ENCODE measurements at regions not wholly inside any gene's neighbourhood (a gene's known extent, or its start where the extent isn't known, plus 50 kb on each side); places are given as distances from the start of the nearest gene placed in this dataset.
A peak's percentile ranks its signal among the peaks of the same experiment; 100 is the strongest.

DNA sequence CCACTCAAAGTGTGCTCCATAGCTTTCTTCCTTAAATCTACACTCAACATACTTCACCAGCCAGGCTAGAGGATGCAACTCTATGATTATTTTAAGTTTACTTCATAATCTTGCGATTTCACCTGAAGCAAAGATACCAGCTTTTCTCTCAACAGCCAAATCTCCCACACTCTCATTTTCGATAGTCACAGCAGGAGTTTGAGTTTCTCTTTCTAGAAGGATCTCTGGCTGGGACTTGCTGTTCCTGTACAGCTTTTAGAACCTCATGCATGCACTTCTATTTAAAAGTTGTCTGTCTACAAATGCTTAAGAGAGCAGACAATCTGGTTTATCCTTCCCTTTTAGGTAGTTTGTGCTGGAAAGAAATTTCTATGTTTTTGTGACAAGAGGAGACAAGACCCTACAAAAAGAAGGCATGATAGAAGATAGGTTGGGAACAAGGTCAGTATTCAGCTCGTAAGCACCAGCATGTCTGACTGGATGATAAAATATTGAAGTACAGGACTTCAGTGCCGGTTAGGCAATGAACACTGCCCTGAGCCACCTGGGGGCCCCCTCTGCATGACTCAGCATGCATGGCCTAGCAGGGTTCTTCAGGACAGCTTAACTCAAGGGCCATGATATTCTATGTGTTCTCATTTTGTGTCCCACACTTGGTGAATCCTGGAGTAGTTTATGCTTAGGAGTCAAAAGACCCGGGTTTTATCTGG, 65.6 kb downstream of the ATXN3L start:
- Histone ChIP-seq H3F3A (replicated peaks; ENCODE audit: insufficient read depth) (peaks cover 20% of the 10 kb centered on the region), H3K9me2 (no peaks in the 10 kb centered on the region), H3K9ac (no peak overlapping the region), H3K36me3 (replicated peaks in 1 of 2; ENCODE audit: control insufficient read depth in 1 of 2, insufficient read depth in 2 of 2, low read length in 1 of 2) (peaks cover 0 to 5% of the 10 kb centered on the region in 2 experiments), H3K4me1 (ENCODE audit: control insufficient read depth in 1 of 2, insufficient read depth in 2 of 2, low read depth in 1 of 2, low read length in 1 of 2) (no peaks in the 10 kb centered on the region; a peak in 2 of 4 replicates), H3K9me3 (no peaks in the 10 kb centered on the region), H2AFZ (ENCODE audit: low read depth) (no peak overlapping the region), H3K27ac (ENCODE audit: low read depth in 2 of 2, low read length in 1 of 2) (peak overlapping the region in 1 of 2 experiments; percentile 52; a peak in 2 of 4 replicates), H3K4me2 (no peak overlapping the region), H3K79me2 (ENCODE audit: insufficient read depth) (no peaks in the 10 kb centered on the region), H4K20me1 (ENCODE audit: insufficient read depth) (no peaks in the 10 kb centered on the region), H3K27me3 (ENCODE audit: insufficient read depth) (no peaks in the 10 kb centered on the region), H3K4me3 (ENCODE audit: low read depth in 2 of 2, low read length in 1 of 2) (no peak overlapping the region)
- ChIA-PET CTCF (interaction anchor here (1.6 to 1.8 kb wide), 2 partner anchors 48 to 308 kb away, joined by 3 to 6 read pairs; no protein-coding TSS in a partner anchor), POLR2A (no interaction called here)
- TF ChIP-seq, protein P1, sequence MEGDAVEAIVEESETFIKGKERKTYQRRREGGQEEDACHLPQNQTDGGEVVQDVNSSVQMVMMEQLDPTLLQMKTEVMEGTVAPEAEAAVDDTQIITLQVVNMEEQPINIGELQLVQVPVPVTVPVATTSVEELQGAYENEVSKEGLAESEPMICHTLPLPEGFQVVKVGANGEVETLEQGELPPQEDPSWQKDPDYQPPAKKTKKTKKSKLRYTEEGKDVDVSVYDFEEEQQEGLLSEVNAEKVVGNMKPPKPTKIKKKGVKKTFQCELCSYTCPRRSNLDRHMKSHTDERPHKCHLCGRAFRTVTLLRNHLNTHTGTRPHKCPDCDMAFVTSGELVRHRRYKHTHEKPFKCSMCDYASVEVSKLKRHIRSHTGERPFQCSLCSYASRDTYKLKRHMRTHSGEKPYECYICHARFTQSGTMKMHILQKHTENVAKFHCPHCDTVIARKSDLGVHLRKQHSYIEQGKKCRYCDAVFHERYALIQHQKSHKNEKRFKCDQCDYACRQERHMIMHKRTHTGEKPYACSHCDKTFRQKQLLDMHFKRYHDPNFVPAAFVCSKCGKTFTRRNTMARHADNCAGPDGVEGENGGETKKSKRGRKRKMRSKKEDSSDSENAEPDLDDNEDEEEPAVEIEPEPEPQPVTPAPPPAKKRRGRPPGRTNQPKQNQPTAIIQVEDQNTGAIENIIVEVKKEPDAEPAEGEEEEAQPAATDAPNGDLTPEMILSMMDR (IDR thresholded peaks at IDR 0.05) = peak; percentile 32; the same call in 1 of the 2 replicates
- no peak for TF ChIP-seq EP300 (IDR thresholded peaks at IDR 0.05; ENCODE audit: borderline replicate concordance in 1 of 2, low read depth in 1 of 2, low read length in 1 of 2)
- TF ChIP-seq TCF12 (IDR thresholded peaks at IDR 0.05) = no peak
- TF ChIP-seq RCOR1 (IDR thresholded peaks at IDR 0.05; ENCODE audit: low read length) = no peak
- TF ChIP-seq RAD21 (IDR thresholded peaks at IDR 0.05; ENCODE audit: low read length) = peak; percentile 22; the same call in 1 of the 2 replicates
- TF ChIP-seq ELF1 (IDR thresholded peaks at IDR 0.05) = no peak
- TF ChIP-seq GATA2 (CRISPR knock-in tag; IDR thresholded peaks at IDR 0.05) = no peak
- TF ChIP-seq FOSL2 (IDR thresholded peaks at IDR 0.05; ENCODE audit: borderline replicate concordance, low read depth) = peak; percentile 8; the same call in 1 of the 2 replicates
- no peak for TF ChIP-seq YY1 (IDR thresholded peaks at IDR 0.05; ENCODE audit: low read depth)
- no peak for TF ChIP-seq POLR2AphosphoS5 (IDR thresholded peaks at IDR 0.05; ENCODE audit: low read depth, low read length)
- DNase-seq = no peak
- 62% methylated on average over 5 of the region's 5 CpGs for whole genome bisulfite sequencing (ENCODE audit: low lambda C conversion rate)

DNA sequence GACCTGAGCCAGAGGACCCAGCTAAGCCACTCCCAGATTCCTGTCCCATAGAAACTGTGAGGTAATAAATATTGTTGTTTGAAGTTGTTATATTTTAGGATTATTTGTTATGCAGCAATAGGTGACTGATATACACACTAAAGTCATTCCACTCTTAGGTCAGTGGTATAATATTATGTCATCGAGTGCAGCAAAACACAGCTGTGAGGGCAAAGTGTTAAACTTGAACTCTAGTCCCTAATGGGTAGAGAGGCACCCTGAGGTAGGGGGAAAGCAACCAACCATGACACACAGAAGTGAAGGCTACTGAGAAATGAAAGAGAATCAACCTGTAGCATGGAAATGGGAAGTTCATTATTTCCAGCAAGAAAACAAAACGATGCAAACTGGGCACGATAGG, 66.6 kb downstream of the ATXN3L start:
- H2AFZ ChIP-seq (ENCODE audit: low read depth) = no peak overlapping the region
- no peaks in the 10 kb centered on the region for H4K20me1 ChIP-seq (ENCODE audit: insufficient read depth)
- POLR2A ChIA-PET = no interaction called here
- DNase-seq = no peak
- no peak overlapping the region for H3K9ac ChIP-seq
- H3K36me3 ChIP-seq (replicated peaks in 1 of 2; ENCODE audit: control insufficient read depth in 1 of 2, insufficient read depth in 2 of 2, low read length in 1 of 2) = peaks cover 0 to 5% of the 10 kb centered on the region in 2 experiments
- no peak overlapping the region for H3K4me3 ChIP-seq (ENCODE audit: low read depth in 2 of 2, low read length in 1 of 2)
- H3K27me3 ChIP-seq (ENCODE audit: insufficient read depth) = no peaks in the 10 kb centered on the region
- H3K4me2 ChIP-seq = no peak overlapping the region
- H3K4me1 ChIP-seq (ENCODE audit: control insufficient read depth in 1 of 2, insufficient read depth in 2 of 2, low read depth in 1 of 2, low read length in 1 of 2) = no peaks in the 10 kb centered on the region; a peak in 2 of 4 replicates
- no peaks in the 10 kb centered on the region for H3K9me2 ChIP-seq
- TF ChIP-seq EP300 (IDR thresholded peaks at IDR 0.05; ENCODE audit: borderline replicate concordance in 1 of 2, low read depth in 1 of 2, low read length in 1 of 2) (no peak), YY1 (IDR thresholded peaks at IDR 0.05; ENCODE audit: low read depth) (no peak), ELF1 (IDR thresholded peaks at IDR 0.05) (no peak), RFX5 (IDR thresholded peaks at IDR 0.05; ENCODE audit: low read length) (no peak), GABPA (IDR thresholded peaks at IDR 0.05; ENCODE audit: low read depth) (no peak), FOSL2 (IDR thresholded peaks at IDR 0.05; ENCODE audit: borderline replicate concordance, low read depth) (no peak), CHD2 (IDR thresholded peaks at IDR 0.05; ENCODE audit: low read length, partially characterized antibody) (no peak), FOXJ3 (CRISPR knock-in tag; IDR thresholded peaks at IDR 0.05) (no peak), FOXM1 (IDR thresholded peaks at IDR 0.05; ENCODE audit: low read depth) (no peak), NRF1 (IDR thresholded peaks at IDR 0.05; ENCODE audit: low read depth, low read length) (no peak)
- TF ChIP-seq, protein P2, sequence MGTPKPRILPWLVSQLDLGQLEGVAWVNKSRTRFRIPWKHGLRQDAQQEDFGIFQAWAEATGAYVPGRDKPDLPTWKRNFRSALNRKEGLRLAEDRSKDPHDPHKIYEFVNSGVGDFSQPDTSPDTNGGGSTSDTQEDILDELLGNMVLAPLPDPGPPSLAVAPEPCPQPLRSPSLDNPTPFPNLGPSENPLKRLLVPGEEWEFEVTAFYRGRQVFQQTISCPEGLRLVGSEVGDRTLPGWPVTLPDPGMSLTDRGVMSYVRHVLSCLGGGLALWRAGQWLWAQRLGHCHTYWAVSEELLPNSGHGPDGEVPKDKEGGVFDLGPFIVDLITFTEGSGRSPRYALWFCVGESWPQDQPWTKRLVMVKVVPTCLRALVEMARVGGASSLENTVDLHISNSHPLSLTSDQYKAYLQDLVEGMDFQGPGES (IDR thresholded peaks at IDR 0.05; ENCODE audit: low read depth, low read length) = no peak
- H3K9me3 ChIP-seq = no peaks in the 10 kb centered on the region
- 52% methylated on average over 3 of the region's 3 CpGs for WGBS (ENCODE audit: low lambda C conversion rate)
- CTCF ChIA-PET = interaction anchor here (0.9 to 1.8 kb wide), 2 partner anchors 14 to 307 kb away, joined by 3 to 6 read pairs; no protein-coding TSS in a partner anchor
- H3K27ac ChIP-seq (ENCODE audit: low read depth in 2 of 2, low read length in 1 of 2) = peak overlapping the region in 1 of 2 experiments; percentile 52; a peak in 2 of 4 replicates
- H3F3A ChIP-seq (replicated peaks; ENCODE audit: insufficient read depth) = peaks cover 20% of the 10 kb centered on the region
- no peaks in the 10 kb centered on the region for H3K79me2 ChIP-seq (ENCODE audit: insufficient read depth)
